ENCODE measurements at regions not wholly inside any gene's neighbourhood (a gene's known extent, or its start where the extent isn't known, plus 50 kb on each side); places are given as distances from the start of the nearest gene placed in this dataset.

- H3K4me1 ChIP-seq: no peaks in the 10 kb centered on the region
- intact Hi-C loops (cut with DNase I; ENCODE audit: low total_unique reads): no loop called here
- H3K27me3 ChIP-seq: no peaks in the 10 kb centered on the region
- no peaks in the 10 kb centered on the region for H3K9me3 ChIP-seq
- no peak overlapping the region for H3K27ac ChIP-seq
- WGBS, 2 donors: 27 to 39% methylated on average over 1 of the region's 1 CpG
- H3K4me3 ChIP-seq: no peak overlapping the region
- TF ChIP-seq CTCF (IDR thresholded peaks at IDR 0.05) (no peak), POLR2A (IDR thresholded peaks at IDR 0.05) (no peak)
- H3K36me3 ChIP-seq (ENCODE audit: low read depth, missing control alignments): no peaks in the 10 kb centered on the region
- no peak for DNase-seq
These were observed 110.5 kb upstream of the ZNF91 start for GRCh38 chr19:23505738-23506137.

DNA sequence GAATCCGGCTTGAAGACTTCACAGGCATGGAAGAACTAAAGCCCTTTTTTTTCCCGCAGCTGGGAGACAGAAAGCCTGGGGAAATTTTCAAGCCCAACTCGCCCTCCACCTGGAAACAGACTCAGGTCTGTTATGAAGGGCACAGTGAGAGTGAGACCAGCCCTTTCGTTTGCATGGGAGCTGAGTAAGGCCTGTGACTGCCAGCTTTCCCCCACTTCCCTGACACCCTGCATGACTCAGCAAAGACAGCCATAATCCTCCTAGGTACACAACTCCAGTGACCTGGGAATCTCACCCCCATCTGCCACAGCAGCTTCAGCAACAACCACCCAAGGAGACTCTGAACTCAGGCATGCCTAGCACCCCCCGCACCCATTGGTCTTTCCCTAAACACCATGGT, 87.6 kb upstream of the ZNF91 start:
- H3K27ac ChIP-seq: no peak overlapping the region
- H3K36me3 ChIP-seq (ENCODE audit: low read depth, missing control alignments): no peaks in the 10 kb centered on the region
- no peaks in the 10 kb centered on the region for H3K9me3 ChIP-seq
- no peaks in the 10 kb centered on the region for H3K4me1 ChIP-seq
- no peaks in the 10 kb centered on the region for H3K27me3 ChIP-seq
- no peak for DNase-seq
- intact Hi-C loops (cut with DNase I; ENCODE audit: low total_unique reads): no loop called here
- WGBS, 2 donors: 81 to 83% methylated on average over 5 of the region's 5 CpGs
- no peak for TF ChIP-seq POLR2A (IDR thresholded peaks at IDR 0.05)
- no peak overlapping the region for H3K4me3 ChIP-seq

- intact Hi-C loops (cut with DNase I; ENCODE audit: low total_unique reads): no loop called here
- TF ChIP-seq CTCF (IDR thresholded peaks at IDR 0.05) (no peak), POLR2A (IDR thresholded peaks at IDR 0.05) (no peak)
- WGBS, 2 donors: 37% methylated on average over 2 of the region's 2 CpGs
These were observed 85.8 kb upstream of the ZNF91 start for GRCh38 chr19:23481043-23481442.

GRCh38 chr19:23475477-23475876, 80.2 kb upstream of the ZNF91 start:
- H3K27me3 ChIP-seq: no peaks in the 10 kb centered on the region
- no peak overlapping the region for H3K4me3 ChIP-seq
- DNase-seq: no peak
- H3K9me3 ChIP-seq: no peaks in the 10 kb centered on the region
- TF ChIP-seq POLR2A (IDR thresholded peaks at IDR 0.05): no peak
- no peak for TF ChIP-seq CTCF (IDR thresholded peaks at IDR 0.05)
- H3K4me1 ChIP-seq: no peaks in the 10 kb centered on the region
- intact Hi-C loops (cut with DNase I; ENCODE audit: low total_unique reads): no loop called here
- no peak overlapping the region for H3K27ac ChIP-seq
- WGBS, 2 donors: 52 to 56% methylated on average over 2 of the region's 2 CpGs
- no peaks in the 10 kb centered on the region for H3K36me3 ChIP-seq (ENCODE audit: low read depth, missing control alignments)

More at GRCh38 chr19:23481043-23481442, 85.8 kb upstream of the ZNF91 start:
- H3K27ac ChIP-seq: no peak overlapping the region
- DNase-seq: no peak
- no peaks in the 10 kb centered on the region for H3K4me1 ChIP-seq
- H3K27me3 ChIP-seq: no peaks in the 10 kb centered on the region
- no peak overlapping the region for H3K4me3 ChIP-seq
- H3K36me3 ChIP-seq (ENCODE audit: low read depth, missing control alignments): no peaks in the 10 kb centered on the region
- H3K9me3 ChIP-seq: no peaks in the 10 kb centered on the region

DNA sequence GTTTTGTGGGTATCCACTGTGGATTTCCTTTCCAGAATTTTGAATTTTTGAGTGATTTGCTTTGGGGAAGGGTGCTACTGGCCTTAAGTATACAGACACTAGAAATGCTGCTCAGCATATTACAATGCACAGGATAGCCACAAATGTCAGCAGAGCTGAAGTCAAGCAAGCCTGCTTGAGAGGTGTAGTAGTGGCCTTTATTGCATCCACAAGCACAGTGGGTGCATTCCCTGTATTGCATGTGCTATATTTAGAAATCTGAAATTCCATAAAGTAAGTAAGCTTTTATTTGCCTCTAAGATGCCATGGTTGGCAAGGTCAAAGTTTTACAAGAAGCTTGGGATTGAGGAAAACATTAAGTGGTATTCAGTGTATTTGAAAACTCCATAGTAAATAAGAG, 79.5 kb upstream of the ZNF91 start:
- Histone ChIP-seq H3K36me3 (ENCODE audit: low read depth, missing control alignments) (no peaks in the 10 kb centered on the region), H3K4me1 (no peaks in the 10 kb centered on the region), H3K4me3 (no peak overlapping the region), H3K27me3 (no peaks in the 10 kb centered on the region), H3K27ac (no peak overlapping the region), H3K9me3 (no peaks in the 10 kb centered on the region)
- no peak for TF ChIP-seq CTCF (IDR thresholded peaks at IDR 0.05)
- intact Hi-C loops (cut with DNase I; ENCODE audit: low total_unique reads): no loop called here
- DNase-seq: no peak
